ENCODE measurements at regions not wholly inside any gene's neighbourhood (a gene's known extent, or its start where the extent isn't known, plus 50 kb on each side); places are given as distances from the start of the nearest gene placed in this dataset.

DNA sequence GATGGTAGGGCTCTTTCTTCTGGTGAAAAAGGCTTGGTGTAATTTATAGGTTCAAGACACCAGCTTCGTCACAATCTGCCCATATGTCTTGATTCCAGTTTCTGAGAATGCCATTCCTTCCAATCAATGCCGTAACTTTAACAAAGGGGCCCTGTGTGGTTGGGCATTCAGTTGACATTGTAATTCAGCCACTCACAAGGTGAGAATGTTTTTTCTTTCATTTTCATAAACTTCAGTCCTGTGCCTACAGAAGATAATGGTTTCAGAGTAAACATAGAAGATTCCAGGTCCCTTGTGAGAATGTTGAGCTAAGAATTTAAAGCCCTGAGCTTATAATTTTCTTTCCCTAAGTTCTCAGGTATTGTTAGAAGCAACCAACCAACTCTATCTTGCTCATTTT, 67.3 kb upstream of the AASS start:
- POLR2A ChIA-PET: no interaction called here
- TF ChIP-seq, protein P1, sequence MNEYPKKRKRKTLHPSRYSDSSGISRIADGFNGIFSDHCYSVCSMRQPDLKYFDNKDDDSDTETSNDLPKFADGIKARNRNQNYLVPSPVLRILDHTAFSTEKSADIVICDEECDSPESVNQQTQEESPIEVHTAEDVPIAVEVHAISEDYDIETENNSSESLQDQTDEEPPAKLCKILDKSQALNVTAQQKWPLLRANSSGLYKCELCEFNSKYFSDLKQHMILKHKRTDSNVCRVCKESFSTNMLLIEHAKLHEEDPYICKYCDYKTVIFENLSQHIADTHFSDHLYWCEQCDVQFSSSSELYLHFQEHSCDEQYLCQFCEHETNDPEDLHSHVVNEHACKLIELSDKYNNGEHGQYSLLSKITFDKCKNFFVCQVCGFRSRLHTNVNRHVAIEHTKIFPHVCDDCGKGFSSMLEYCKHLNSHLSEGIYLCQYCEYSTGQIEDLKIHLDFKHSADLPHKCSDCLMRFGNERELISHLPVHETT (tag by site-specific recombination; IDR thresholded peaks at IDR 0.05): no peak
- TF ChIP-seq ZNF350 (tag by site-specific recombination; IDR thresholded peaks at IDR 0.05) (no peak), ZFHX2 (tag by site-specific recombination; conservative IDR thresholded peaks at IDR 0.05) (no peak), ZNF624 (tag by site-specific recombination; IDR thresholded peaks at IDR 0.05) (no peak), ZNF707 (tag by site-specific recombination; IDR thresholded peaks at IDR 0.05) (no peak), KLF9 (tag by site-specific recombination; IDR thresholded peaks at IDR 0.05; ENCODE audit: low read depth) (no peak), ZNF121 (tag by site-specific recombination; IDR thresholded peaks at IDR 0.05) (no peak)
- TF ChIP-seq, protein P2, sequence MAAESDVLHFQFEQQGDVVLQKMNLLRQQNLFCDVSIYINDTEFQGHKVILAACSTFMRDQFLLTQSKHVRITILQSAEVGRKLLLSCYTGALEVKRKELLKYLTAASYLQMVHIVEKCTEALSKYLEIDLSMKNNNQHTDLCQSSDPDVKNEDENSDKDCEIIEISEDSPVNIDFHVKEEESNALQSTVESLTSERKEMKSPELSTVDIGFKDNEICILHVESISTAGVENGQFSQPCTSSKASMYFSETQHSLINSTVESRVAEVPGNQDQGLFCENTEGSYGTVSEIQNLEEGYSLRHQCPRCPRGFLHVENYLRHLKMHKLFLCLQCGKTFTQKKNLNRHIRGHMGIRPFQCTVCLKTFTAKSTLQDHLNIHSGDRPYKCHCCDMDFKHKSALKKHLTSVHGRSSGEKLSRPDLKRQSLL (tag by site-specific recombination; IDR thresholded peaks at IDR 0.05): no peak
- CTCF ChIA-PET: interaction anchor here (0.7 kb wide), 1 partner anchor 1569 kb away, joined by 3 read pairs; no protein-coding TSS in a partner anchor

DNA sequence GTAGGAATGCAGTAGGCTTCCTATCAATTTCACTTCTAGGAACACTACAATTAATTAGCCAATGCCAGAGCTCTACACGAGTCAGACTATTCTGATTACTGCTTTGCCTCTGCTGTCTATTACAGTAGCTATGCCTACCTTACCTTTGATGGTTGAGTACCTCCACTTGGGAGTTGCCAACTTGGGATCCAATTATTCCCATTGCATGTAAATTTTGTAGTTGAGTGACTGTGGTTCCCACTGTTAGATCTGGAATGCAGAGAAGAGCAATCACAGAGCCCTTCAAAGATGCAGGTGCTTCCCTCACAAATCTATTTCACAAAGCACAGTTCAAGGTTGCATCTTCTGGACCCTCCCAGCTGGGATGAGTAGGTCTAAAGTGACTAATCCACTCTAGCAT, 62.9 kb upstream of the AASS start:
- Histone ChIP-seq H3K4me1 (ENCODE audit: control insufficient read depth, insufficient read depth, low read length) (no peaks in the 10 kb centered on the region), H3K36me3 (ENCODE audit: control insufficient read depth in 2 of 2, insufficient read depth in 1 of 2, low read length in 2 of 2) (no peaks in the 10 kb centered on the region), H3K4me3 (ENCODE audit: low read depth, low read length) (no peak overlapping the region), H3K27ac (ENCODE audit: extremely low read depth, low read depth, low read length) (no peak overlapping the region), H3K9me3 (ENCODE audit: control insufficient read depth, insufficient read depth, low read depth, low read length) (no peaks in the 10 kb centered on the region)
- ChIA-PET CTCF (no interaction called here), POLR2A (no interaction called here)
- peak; percentile 93; the same call in 1 of the 2 replicates for TF ChIP-seq ZNF302 (tag by site-specific recombination; IDR thresholded peaks at IDR 0.05; ENCODE audit: low read depth)
- no peak for TF ChIP-seq ZNF146 (tag by site-specific recombination; IDR thresholded peaks at IDR 0.05)
- TF ChIP-seq ZBTB8A (tag by site-specific recombination; IDR thresholded peaks at IDR 0.05): no peak
- no peak for TF ChIP-seq ZNF529 (tag by site-specific recombination; IDR thresholded peaks at IDR 0.05; ENCODE audit: insufficient replicate concordance)
- TF ChIP-seq ZNF114 (tag by site-specific recombination; IDR thresholded peaks at IDR 0.05): no peak

More for the DNA sequence above, 67.3 kb upstream of the AASS start:
- H3K36me3 ChIP-seq (ENCODE audit: control insufficient read depth in 2 of 2, insufficient read depth in 1 of 2, low read length in 2 of 2): no peaks in the 10 kb centered on the region
- no peaks in the 10 kb centered on the region for H3K9me3 ChIP-seq (ENCODE audit: control insufficient read depth, insufficient read depth, low read depth, low read length)
- no peak overlapping the region for H3K4me3 ChIP-seq (ENCODE audit: low read depth, low read length)
- no peak overlapping the region for H3K27ac ChIP-seq (ENCODE audit: extremely low read depth, low read depth, low read length)
- no peaks in the 10 kb centered on the region for H3K4me1 ChIP-seq (ENCODE audit: control insufficient read depth, insufficient read depth, low read length)

DNA sequence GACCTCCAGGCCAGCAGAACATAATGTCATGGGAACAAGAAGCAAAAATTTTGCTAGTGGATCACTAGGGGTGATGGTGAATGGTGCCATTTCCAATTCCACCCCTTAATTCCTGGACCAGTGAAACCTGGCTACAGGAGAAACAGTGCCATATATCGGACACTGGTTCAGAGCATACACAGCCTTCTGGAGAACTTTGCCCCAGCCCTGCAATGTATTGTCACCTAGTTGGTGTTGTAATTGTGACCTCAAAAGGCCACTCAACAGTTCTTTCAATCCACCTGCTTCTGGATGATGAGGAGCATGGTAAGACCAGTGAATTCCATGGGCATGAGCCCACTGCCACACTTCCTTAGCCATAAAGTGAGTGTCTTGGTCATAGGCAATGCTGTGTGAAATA, 59.8 kb upstream of the AASS start:
- CTCF ChIA-PET: no interaction called here
- Histone ChIP-seq H3K9me3 (ENCODE audit: control insufficient read depth, insufficient read depth, low read depth, low read length) (no peaks in the 10 kb centered on the region), H3K4me3 (ENCODE audit: low read depth, low read length) (no peak overlapping the region), H3K27ac (ENCODE audit: extremely low read depth, low read depth, low read length) (no peak overlapping the region), H3K4me1 (ENCODE audit: control insufficient read depth, insufficient read depth, low read length) (no peaks in the 10 kb centered on the region), H3K36me3 (ENCODE audit: control insufficient read depth in 2 of 2, insufficient read depth in 1 of 2, low read length in 2 of 2) (no peaks in the 10 kb centered on the region)
- TF ChIP-seq ZNF488 (tag by site-specific recombination; IDR thresholded peaks at IDR 0.05) (no peak), ZNF155 (tag by site-specific recombination; IDR thresholded peaks at IDR 0.05) (no peak), HOXA7 (CRISPR knock-in tag; IDR thresholded peaks at IDR 0.05; ENCODE audit: borderline replicate concordance) (no peak), ZNF560 (tag by site-specific recombination; IDR thresholded peaks at IDR 0.05; ENCODE audit: borderline replicate concordance) (no peak), ZNF837 (tag by site-specific recombination; IDR thresholded peaks at IDR 0.05) (no peak), ZNF426 (tag by site-specific recombination; IDR thresholded peaks at IDR 0.05) (no peak), ZNF404 (tag by site-specific recombination; IDR thresholded peaks at IDR 0.05) (no peak), GLI4 (tag by site-specific recombination; IDR thresholded peaks at IDR 0.05) (no peak), ZNF366 (tag by site-specific recombination; conservative IDR thresholded peaks at IDR 0.05) (no peak), ZFP3 (tag by site-specific recombination; IDR thresholded peaks at IDR 0.05; ENCODE audit: low read depth) (no peak), GLIS1 (tag by site-specific recombination; IDR thresholded peaks at IDR 0.05) (no peak), ZNF792 (tag by site-specific recombination; IDR thresholded peaks at IDR 0.05) (no peak), ZNF654 (tag by site-specific recombination; IDR thresholded peaks at IDR 0.05; ENCODE audit: low read depth) (no peak), ZNF394 (tag by site-specific recombination; IDR thresholded peaks at IDR 0.05; ENCODE audit: borderline replicate concordance) (no peak), WT1 (tag by site-specific recombination; IDR thresholded peaks at IDR 0.05) (no peak)
- TF ChIP-seq, protein P3, sequence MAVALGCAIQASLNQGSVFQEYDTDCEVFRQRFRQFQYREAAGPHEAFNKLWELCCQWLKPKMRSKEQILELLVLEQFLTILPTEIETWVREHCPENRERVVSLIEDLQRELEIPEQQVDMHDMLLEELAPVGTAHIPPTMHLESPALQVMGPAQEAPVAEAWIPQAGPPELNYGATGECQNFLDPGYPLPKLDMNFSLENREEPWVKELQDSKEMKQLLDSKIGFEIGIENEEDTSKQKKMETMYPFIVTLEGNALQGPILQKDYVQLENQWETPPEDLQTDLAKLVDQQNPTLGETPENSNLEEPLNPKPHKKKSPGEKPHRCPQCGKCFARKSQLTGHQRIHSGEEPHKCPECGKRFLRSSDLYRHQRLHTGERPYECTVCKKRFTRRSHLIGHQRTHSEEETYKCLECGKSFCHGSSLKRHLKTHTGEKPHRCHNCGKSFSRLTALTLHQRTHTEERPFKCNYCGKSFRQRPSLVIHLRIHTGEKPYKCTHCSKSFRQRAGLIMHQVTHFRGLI (tag by site-specific recombination; IDR thresholded peaks at IDR 0.05): no peak
- POLR2A ChIA-PET: no interaction called here
